ENCODE measurements at regions not wholly inside any gene's neighbourhood (a gene's known extent, or its start where the extent isn't known, plus 50 kb on each side); places are given as distances from the start of the nearest gene placed in this dataset.

- DNase-seq, result no peak
- WGBS, 2 donors, result 84 to 89% methylated on average over 4 of the region's 4 CpGs
- Histone ChIP-seq H3K27me3 (peaks cover 0 to 15% (median 0%) of the 10 kb centered on the region in 4 donors), H3K4me3 (no peak overlapping the region), H3K36me3 (no peaks in the 10 kb centered on the region), H3K27ac (no peak overlapping the region), H3K4me1 (peaks cover 0 to 29% (median 6%) of the 10 kb centered on the region in 3 donors), H3K9me3 (no peaks in the 10 kb centered on the region)
- intact Hi-C loops (cut with DNase I), result no loop called here
- TF ChIP-seq CTCF (IDR thresholded peaks at IDR 0.05) (no peak), POLR2A (IDR thresholded peaks at IDR 0.05) (no peak)
Measured at GRCh38 chr15:68482246-68482645, 50.3 kb upstream of the ITGA11 start.

GRCh38 chr15:68483165-68483564, 51.2 kb upstream of the ITGA11 start:
- peaks cover 0 to 34% (median 11%) of the 10 kb centered on the region in 3 donors for H3K4me1 ChIP-seq
- peaks cover 0 to 15% (median 0%) of the 10 kb centered on the region in 4 donors for H3K27me3 ChIP-seq
- H3K36me3 ChIP-seq, result no peaks in the 10 kb centered on the region
- WGBS, 2 donors, result 81 to 96% methylated on average over 3 of the region's 3 CpGs
- no peaks in the 10 kb centered on the region for H3K9me3 ChIP-seq
- intact Hi-C loops (cut with DNase I), result no loop called here
- DNase-seq, result no peak
- no peak for TF ChIP-seq POLR2A (IDR thresholded peaks at IDR 0.05)
- no peak for TF ChIP-seq CTCF (IDR thresholded peaks at IDR 0.05)
- H3K27ac ChIP-seq, result no peak overlapping the region
- H3K4me3 ChIP-seq, result no peak overlapping the region

- H3K36me3 ChIP-seq, result no peaks in the 10 kb centered on the region
- no peak overlapping the region for H3K4me3 ChIP-seq
- no peak for TF ChIP-seq POLR2A (IDR thresholded peaks at IDR 0.05)
- no peak for TF ChIP-seq CTCF (IDR thresholded peaks at IDR 0.05)
- peak overlapping the region in 2 of 4 donors; percentile 24 to 70 for H3K27ac ChIP-seq
- intact Hi-C loops (cut with DNase I), result no loop called here
- H3K27me3 ChIP-seq, result peaks cover 0 to 11% (median 0%) of the 10 kb centered on the region in 4 donors
- no peaks in the 10 kb centered on the region for H3K9me3 ChIP-seq
- no peak for DNase-seq
- peaks cover 0 to 34% (median 11%) of the 10 kb centered on the region in 3 donors for H3K4me1 ChIP-seq
Measured at GRCh38 chr15:68484220-68484619, 52.3 kb upstream of the ITGA11 start.

GRCh38 chr15:68484696-68485400, 52.9 kb upstream of the ITGA11 start:
- H3K36me3 ChIP-seq, result no peaks in the 10 kb centered on the region
- no peak for DNase-seq
- no peaks in the 10 kb centered on the region for H3K9me3 ChIP-seq
- H3K4me3 ChIP-seq, result no peak overlapping the region
- TF ChIP-seq POLR2A (IDR thresholded peaks at IDR 0.05) (no peak), CTCF (IDR thresholded peaks at IDR 0.05) (no peak)
- H3K27me3 ChIP-seq, result peaks cover 0 to 11% (median 0%) of the 10 kb centered on the region in 4 donors
- peaks cover 0 to 32% (median 11%) of the 10 kb centered on the region in 3 donors for H3K4me1 ChIP-seq
- peak overlapping the region in 3 of 4 donors; percentile 24 to 70 (median 70) for H3K27ac ChIP-seq
- intact Hi-C loops (cut with DNase I), result no loop called here
- WGBS, 2 donors, result 49 to 68% methylated on average over 13 to 14 of the region's 14 CpGs

- peak overlapping the region in 2 of 4 donors; percentile 70 for H3K27ac ChIP-seq
- H3K4me3 ChIP-seq, result no peak overlapping the region
- intact Hi-C loops (cut with DNase I), result no loop called here
- no peaks in the 10 kb centered on the region for H3K9me3 ChIP-seq
- peaks cover 0 to 29% (median 11%) of the 10 kb centered on the region in 3 donors for H3K4me1 ChIP-seq
- 69 to 91% methylated on average over 3 to 5 of the region's 6 CpGs for WGBS, 2 donors
- peaks cover 0 to 10% (median 0%) of the 10 kb centered on the region in 4 donors for H3K27me3 ChIP-seq
- no peaks in the 10 kb centered on the region for H3K36me3 ChIP-seq
- no peak for DNase-seq
- no peak for TF ChIP-seq POLR2A (IDR thresholded peaks at IDR 0.05)
- TF ChIP-seq CTCF (IDR thresholded peaks at IDR 0.05), result no peak
Measured at GRCh38 chr15:68485721-68486360, 53.9 kb upstream of the ITGA11 start.
